ENCODE measurements at regions not wholly inside any gene's neighbourhood (a gene's known extent, or its start where the extent isn't known, plus 50 kb on each side); places are given as distances from the start of the nearest gene placed in this dataset.
A peak's percentile ranks its signal among the peaks of the same experiment; 100 is the strongest.

- H3K9me3 Mint-ChIP-seq: no peaks in the 10 kb centered on the region
- no peak for DNase-seq (ENCODE audit: low spot score)
- no peaks in the 10 kb centered on the region for H3K36me3 Mint-ChIP-seq (ENCODE audit: low read depth)
- H3K27ac Mint-ChIP-seq: no peak overlapping the region
- peaks cover 32% of the 10 kb centered on the region for H3K27me3 Mint-ChIP-seq (ENCODE audit: low read depth)
- H3K4me3 Mint-ChIP-seq: no peak overlapping the region
- H3K4me1 Mint-ChIP-seq (ENCODE audit: low read depth): no peaks in the 10 kb centered on the region
Observed at GRCh38 chr11:10358696-10359095, 53.8 kb downstream of the ADM start.

GRCh38 chr11:10359171-10359570, 54.3 kb downstream of the ADM start:
- Mint-ChIP-seq H3K36me3 (ENCODE audit: low read depth) (no peaks in the 10 kb centered on the region), H3K27ac (no peak overlapping the region), H3K4me1 (ENCODE audit: low read depth) (no peaks in the 10 kb centered on the region), H3K27me3 (ENCODE audit: low read depth) (peaks cover 32% of the 10 kb centered on the region), H3K9me3 (no peaks in the 10 kb centered on the region), H3K4me3 (no peak overlapping the region)
- no peak for DNase-seq (ENCODE audit: low spot score)

DNA sequence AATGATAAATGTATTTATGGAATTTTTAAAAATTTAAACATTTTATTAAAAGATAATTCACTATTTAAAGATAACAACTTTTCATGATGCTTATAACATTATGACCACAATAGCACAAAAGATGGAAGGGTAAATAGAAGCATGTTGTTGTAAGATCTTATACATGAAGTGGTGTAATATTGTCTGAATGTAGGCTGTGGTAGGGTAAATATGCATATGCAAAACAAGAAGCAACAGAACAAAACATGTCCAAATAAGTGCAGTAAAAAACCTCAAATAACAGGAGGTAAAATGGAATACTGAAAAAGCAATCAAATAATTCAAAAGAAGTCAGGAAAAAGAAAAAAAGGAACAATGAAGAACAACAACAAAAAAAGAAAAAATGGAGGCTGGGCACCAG, 56.0 kb downstream of the ADM start:
- H3K4me1 Mint-ChIP-seq (ENCODE audit: low read depth): no peaks in the 10 kb centered on the region
- peaks cover 32% of the 10 kb centered on the region for H3K27me3 Mint-ChIP-seq (ENCODE audit: low read depth)
- H3K27ac Mint-ChIP-seq: no peak overlapping the region
- no peak for DNase-seq (ENCODE audit: low spot score)
- H3K36me3 Mint-ChIP-seq (ENCODE audit: low read depth): no peaks in the 10 kb centered on the region
- H3K9me3 Mint-ChIP-seq: no peaks in the 10 kb centered on the region
- no peak overlapping the region for H3K4me3 Mint-ChIP-seq

- H3K4me3 Mint-ChIP-seq: no peak overlapping the region
- no peaks in the 10 kb centered on the region for H3K9me3 Mint-ChIP-seq
- H3K27me3 Mint-ChIP-seq (ENCODE audit: low read depth): peaks cover 14% of the 10 kb centered on the region
- DNase-seq (ENCODE audit: low spot score): no peak
- H3K27ac Mint-ChIP-seq: no peak overlapping the region
- peaks cover 3% of the 10 kb centered on the region for H3K4me1 Mint-ChIP-seq (ENCODE audit: low read depth)
- no peaks in the 10 kb centered on the region for H3K36me3 Mint-ChIP-seq (ENCODE audit: low read depth)
Observed at GRCh38 chr11:10365045-10365444, 60.2 kb downstream of the ADM start.

- H3K4me1 Mint-ChIP-seq (ENCODE audit: low read depth): peaks cover 3% of the 10 kb centered on the region
- DNase-seq (ENCODE audit: low spot score): peak; percentile 56
- H3K27me3 Mint-ChIP-seq (ENCODE audit: low read depth): peaks cover 12% of the 10 kb centered on the region
- no peak overlapping the region for H3K4me3 Mint-ChIP-seq
- no peak overlapping the region for H3K27ac Mint-ChIP-seq
- no peaks in the 10 kb centered on the region for H3K9me3 Mint-ChIP-seq
- H3K36me3 Mint-ChIP-seq (ENCODE audit: low read depth): no peaks in the 10 kb centered on the region
Observed at GRCh38 chr11:10366568-10367331, 61.9 kb downstream of the ADM start.

GRCh38 chr11:10371926-10372641, 67.2 kb downstream of the ADM start:
- peaks cover 2% of the 10 kb centered on the region for H3K27me3 Mint-ChIP-seq (ENCODE audit: low read depth)
- H3K9me3 Mint-ChIP-seq: no peaks in the 10 kb centered on the region
- H3K4me1 Mint-ChIP-seq (ENCODE audit: low read depth): peaks cover 2% of the 10 kb centered on the region
- no peaks in the 10 kb centered on the region for H3K36me3 Mint-ChIP-seq (ENCODE audit: low read depth)
- no peak overlapping the region for H3K27ac Mint-ChIP-seq
- no peak overlapping the region for H3K4me3 Mint-ChIP-seq
- DNase-seq (ENCODE audit: low spot score): no peak

DNA sequence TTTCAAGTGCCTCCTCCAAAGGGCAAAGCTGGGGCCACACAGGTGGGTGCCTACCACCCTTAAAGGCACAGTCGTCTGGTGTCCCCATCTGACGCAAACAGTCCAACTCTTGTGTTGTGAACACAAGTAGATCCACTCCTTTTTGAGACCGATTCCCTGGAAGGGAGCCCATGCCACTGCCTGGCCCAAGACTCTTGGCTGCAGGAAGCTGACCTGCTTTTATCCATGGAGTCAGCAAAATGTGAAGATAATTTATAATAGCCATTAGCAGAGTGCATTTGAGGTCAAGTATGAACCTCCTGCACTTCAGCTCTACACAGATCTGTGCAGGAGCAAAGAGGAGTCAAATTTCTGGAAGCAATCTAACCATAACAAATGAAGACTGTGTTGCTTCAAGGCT, 68.5 kb downstream of the ADM start:
- no peaks in the 10 kb centered on the region for H3K9me3 Mint-ChIP-seq
- H3K27ac Mint-ChIP-seq: no peak overlapping the region
- peaks cover 2% of the 10 kb centered on the region for H3K4me1 Mint-ChIP-seq (ENCODE audit: low read depth)
- peaks cover 2% of the 10 kb centered on the region for H3K27me3 Mint-ChIP-seq (ENCODE audit: low read depth)
- H3K4me3 Mint-ChIP-seq: no peak overlapping the region
- no peak for DNase-seq (ENCODE audit: low spot score)
- H3K36me3 Mint-ChIP-seq (ENCODE audit: low read depth): no peaks in the 10 kb centered on the region

- H3K4me1 Mint-ChIP-seq (ENCODE audit: low read depth): peaks cover 2% of the 10 kb centered on the region
- H3K27ac Mint-ChIP-seq: no peak overlapping the region
- H3K4me3 Mint-ChIP-seq: no peak overlapping the region
- peaks cover 2% of the 10 kb centered on the region for H3K27me3 Mint-ChIP-seq (ENCODE audit: low read depth)
- H3K9me3 Mint-ChIP-seq: no peaks in the 10 kb centered on the region
- H3K36me3 Mint-ChIP-seq (ENCODE audit: low read depth): no peaks in the 10 kb centered on the region
- no peak for DNase-seq (ENCODE audit: low spot score)
Observed at GRCh38 chr11:10373929-10374328, 69.1 kb downstream of the ADM start.

DNA sequence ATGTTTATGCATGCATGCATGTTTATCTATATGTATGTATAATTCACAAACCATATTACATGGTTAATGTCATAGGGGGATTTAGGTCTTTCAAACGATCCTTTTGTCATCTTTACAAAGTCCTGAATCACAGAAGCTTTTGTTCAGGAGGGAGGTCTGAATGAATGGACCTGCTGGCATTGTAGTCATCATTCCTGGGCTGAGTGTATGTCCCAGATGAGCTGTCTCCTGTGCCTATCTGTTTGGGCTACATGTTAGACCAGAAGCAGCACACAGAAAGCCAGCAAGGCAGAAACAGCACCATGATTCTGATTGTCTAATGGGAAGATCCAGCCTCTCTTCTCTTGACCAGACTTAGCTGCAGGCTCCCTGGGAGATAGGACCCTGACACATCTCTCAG, 69.5 kb downstream of the ADM start:
- no peak for DNase-seq (ENCODE audit: low spot score)
- H3K27me3 Mint-ChIP-seq (ENCODE audit: low read depth): peaks cover 2% of the 10 kb centered on the region
- H3K9me3 Mint-ChIP-seq: no peaks in the 10 kb centered on the region
- no peaks in the 10 kb centered on the region for H3K36me3 Mint-ChIP-seq (ENCODE audit: low read depth)
- peaks cover 2% of the 10 kb centered on the region for H3K4me1 Mint-ChIP-seq (ENCODE audit: low read depth)
- no peak overlapping the region for H3K27ac Mint-ChIP-seq
- H3K4me3 Mint-ChIP-seq: no peak overlapping the region

DNA sequence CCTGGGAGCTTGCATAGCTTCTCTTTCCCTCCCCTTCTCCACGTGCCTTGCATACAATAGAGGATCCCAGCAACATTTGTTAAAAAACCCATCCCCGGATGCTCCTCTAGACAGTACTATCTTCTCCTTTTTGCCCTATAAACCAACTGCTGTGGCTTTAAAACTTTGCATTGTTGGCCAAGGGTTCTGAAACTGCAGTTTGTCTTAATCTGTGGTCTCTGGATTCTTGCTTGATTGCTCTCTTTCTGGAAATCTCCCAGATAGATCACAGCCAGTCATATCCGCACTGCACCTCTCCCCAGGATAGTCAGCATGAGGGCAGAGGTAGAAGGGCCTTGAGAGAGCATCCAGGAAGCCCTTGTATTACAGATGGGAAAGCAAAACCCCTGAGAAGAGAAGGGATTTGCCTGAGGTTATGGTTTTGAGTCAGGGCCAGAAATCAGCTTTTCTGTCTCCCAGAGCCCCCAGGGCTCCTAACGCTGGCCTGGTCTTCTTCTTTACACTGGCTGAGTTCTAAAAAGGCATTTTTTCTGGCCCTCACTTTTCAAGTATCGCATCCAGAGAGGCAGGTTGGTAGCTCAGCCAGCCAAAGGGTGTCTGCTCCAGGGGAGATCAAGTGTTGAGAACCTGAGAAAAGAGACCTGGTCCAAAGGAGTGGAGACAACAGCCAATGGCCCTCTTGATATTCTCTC, 70.6 kb downstream of the ADM start:
- H3K27ac Mint-ChIP-seq: no peak overlapping the region
- DNase-seq (ENCODE audit: low spot score): no peak
- H3K9me3 Mint-ChIP-seq: no peaks in the 10 kb centered on the region
- peaks cover 2% of the 10 kb centered on the region for H3K4me1 Mint-ChIP-seq (ENCODE audit: low read depth)
- no peaks in the 10 kb centered on the region for H3K27me3 Mint-ChIP-seq (ENCODE audit: low read depth)
- H3K36me3 Mint-ChIP-seq (ENCODE audit: low read depth): no peaks in the 10 kb centered on the region
- no peak overlapping the region for H3K4me3 Mint-ChIP-seq

DNA sequence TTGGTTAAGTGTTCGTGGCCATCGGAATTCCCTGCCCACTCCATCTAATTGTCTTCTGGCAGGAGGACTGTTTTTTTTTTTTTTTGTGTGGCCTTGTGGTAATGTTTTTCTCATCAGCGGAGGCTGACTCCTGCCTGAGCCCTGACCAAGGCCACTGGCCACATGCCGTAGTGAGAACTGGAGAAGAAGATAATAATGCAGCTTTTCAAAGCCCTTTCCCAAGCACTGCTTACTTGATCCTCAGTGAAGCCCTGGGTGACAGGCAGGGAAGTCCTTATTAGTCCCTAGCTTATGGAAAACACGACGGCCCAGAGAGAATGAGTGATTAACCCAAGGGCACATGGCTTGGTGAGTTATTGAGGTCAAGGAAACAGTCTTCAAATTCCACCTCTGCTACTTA, 71.2 kb downstream of the ADM start:
- no peak for DNase-seq (ENCODE audit: low spot score)
- peaks cover 2% of the 10 kb centered on the region for H3K4me1 Mint-ChIP-seq (ENCODE audit: low read depth)
- no peaks in the 10 kb centered on the region for H3K36me3 Mint-ChIP-seq (ENCODE audit: low read depth)
- no peaks in the 10 kb centered on the region for H3K9me3 Mint-ChIP-seq
- no peak overlapping the region for H3K27ac Mint-ChIP-seq
- H3K27me3 Mint-ChIP-seq (ENCODE audit: low read depth): no peaks in the 10 kb centered on the region
- H3K4me3 Mint-ChIP-seq: no peak overlapping the region

DNA sequence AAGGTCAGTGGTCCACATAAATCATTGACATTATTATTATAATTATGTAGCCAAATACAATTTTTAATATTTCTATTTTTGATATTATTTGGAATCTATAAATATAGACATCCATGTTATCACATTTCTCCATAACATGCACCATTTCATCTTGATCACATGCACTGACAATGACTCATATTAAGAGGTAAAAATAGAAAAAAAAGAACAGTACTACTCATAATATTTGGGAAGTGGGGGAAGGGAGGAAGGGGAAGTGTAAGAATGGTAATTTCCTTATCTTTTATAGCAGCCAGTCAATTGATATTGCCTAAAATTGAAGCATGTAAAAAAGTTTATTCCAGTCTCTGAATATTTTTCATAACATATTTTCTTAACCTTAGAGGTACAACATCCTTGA, 72.3 kb downstream of the ADM start:
- H3K4me1 Mint-ChIP-seq (ENCODE audit: low read depth): peaks cover 2% of the 10 kb centered on the region
- DNase-seq (ENCODE audit: low spot score): no peak
- no peak overlapping the region for H3K4me3 Mint-ChIP-seq
- H3K9me3 Mint-ChIP-seq: no peaks in the 10 kb centered on the region
- H3K27me3 Mint-ChIP-seq (ENCODE audit: low read depth): peaks cover 3% of the 10 kb centered on the region
- H3K36me3 Mint-ChIP-seq (ENCODE audit: low read depth): no peaks in the 10 kb centered on the region
- no peak overlapping the region for H3K27ac Mint-ChIP-seq

GRCh38 chr11:10378362-10378761, 73.5 kb downstream of the ADM start:
- Mint-ChIP-seq H3K4me1 (ENCODE audit: low read depth) (peaks cover 2% of the 10 kb centered on the region), H3K36me3 (ENCODE audit: low read depth) (no peaks in the 10 kb centered on the region), H3K27me3 (ENCODE audit: low read depth) (peaks cover 6% of the 10 kb centered on the region), H3K9me3 (no peaks in the 10 kb centered on the region), H3K27ac (no peak overlapping the region), H3K4me3 (no peak overlapping the region)
- DNase-seq (ENCODE audit: low spot score): no peak

DNA sequence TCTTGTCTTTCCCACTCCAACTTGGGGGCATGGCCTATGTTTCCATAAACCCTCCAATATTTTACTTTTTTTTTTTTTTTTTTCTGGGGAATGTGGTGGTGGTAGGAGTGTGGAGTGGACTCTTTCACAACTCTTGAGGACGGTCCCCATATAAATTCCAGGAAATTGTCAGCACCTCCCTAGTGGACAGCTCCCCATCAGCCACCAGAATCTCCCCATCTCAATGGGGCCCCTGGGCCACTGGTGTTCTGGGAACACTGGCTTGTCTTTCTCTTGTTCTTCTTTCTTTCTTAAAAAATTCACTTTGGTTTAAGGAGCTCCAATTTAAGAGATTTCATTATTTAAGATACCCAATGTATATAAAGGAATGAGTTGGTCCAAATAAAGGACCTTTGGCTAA, 74.1 kb downstream of the ADM start:
- Mint-ChIP-seq H3K4me3 (no peak overlapping the region), H3K36me3 (ENCODE audit: low read depth) (no peaks in the 10 kb centered on the region), H3K27ac (no peak overlapping the region), H3K27me3 (ENCODE audit: low read depth) (peaks cover 6% of the 10 kb centered on the region), H3K9me3 (no peaks in the 10 kb centered on the region), H3K4me1 (ENCODE audit: low read depth) (no peaks in the 10 kb centered on the region)
- no peak for DNase-seq (ENCODE audit: low spot score)
